ENCODE measurements at regions not wholly inside any gene's neighbourhood (a gene's known extent, or its start where the extent isn't known, plus 50 kb on each side); places are given as distances from the start of the nearest gene placed in this dataset.

DNA sequence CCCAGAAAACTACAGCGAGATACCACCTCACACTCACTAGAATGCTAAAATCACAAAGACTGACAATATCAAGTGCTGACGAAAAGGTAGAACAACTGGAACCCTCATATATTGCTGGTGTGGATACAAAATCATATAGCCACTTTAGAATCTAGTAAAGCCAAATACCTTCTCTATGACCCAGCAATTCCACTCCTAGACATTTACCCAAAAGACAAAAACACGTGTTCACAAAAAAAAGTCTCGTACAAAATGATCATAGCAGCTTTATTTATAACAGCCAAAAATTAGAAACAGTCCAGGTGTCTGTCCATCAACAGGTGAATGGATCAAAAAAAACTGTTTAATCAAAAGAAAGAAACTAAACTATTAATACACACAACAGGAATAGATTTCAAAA, 126.6 kb downstream of the ZFP36L2 start:
- Histone ChIP-seq H3K4me1 (ENCODE audit: control insufficient read depth, extremely low read depth, insufficient read depth, low read length) (peaks cover 18% of the 10 kb centered on the region), H3K79me2 (ENCODE audit: control insufficient read depth, insufficient read depth, low read length) (no peaks in the 10 kb centered on the region), H4K20me1 (ENCODE audit: control insufficient read depth, extremely low read depth, insufficient read depth, low read length) (no peaks in the 10 kb centered on the region), H3K4me3 (replicated peaks in 1 of 4; ENCODE audit: control extremely low read depth in 1 of 4, insufficient read depth in 1 of 4, low read depth in 3 of 4, low read length in 4 of 4) (no peak overlapping the region), H3K27me3 (ENCODE audit: control insufficient read depth, insufficient read depth, low read length) (no peaks in the 10 kb centered on the region), H3K27ac (ENCODE audit: insufficient read depth, low read length) (no peak overlapping the region), H3K9ac (ENCODE audit: insufficient read depth, low read length) (no peak overlapping the region), H3K9me3 (ENCODE audit: control insufficient read depth, insufficient read depth, low read depth, low read length) (no peaks in the 10 kb centered on the region), H3K4me2 (ENCODE audit: extremely low read depth, insufficient read depth, low read length) (no peak overlapping the region), H2AFZ (ENCODE audit: low read length) (no peak overlapping the region), H3K36me3 (ENCODE audit: control insufficient read depth, insufficient read depth, low read length) (no peaks in the 10 kb centered on the region)
- TF ChIP-seq, protein P1, sequence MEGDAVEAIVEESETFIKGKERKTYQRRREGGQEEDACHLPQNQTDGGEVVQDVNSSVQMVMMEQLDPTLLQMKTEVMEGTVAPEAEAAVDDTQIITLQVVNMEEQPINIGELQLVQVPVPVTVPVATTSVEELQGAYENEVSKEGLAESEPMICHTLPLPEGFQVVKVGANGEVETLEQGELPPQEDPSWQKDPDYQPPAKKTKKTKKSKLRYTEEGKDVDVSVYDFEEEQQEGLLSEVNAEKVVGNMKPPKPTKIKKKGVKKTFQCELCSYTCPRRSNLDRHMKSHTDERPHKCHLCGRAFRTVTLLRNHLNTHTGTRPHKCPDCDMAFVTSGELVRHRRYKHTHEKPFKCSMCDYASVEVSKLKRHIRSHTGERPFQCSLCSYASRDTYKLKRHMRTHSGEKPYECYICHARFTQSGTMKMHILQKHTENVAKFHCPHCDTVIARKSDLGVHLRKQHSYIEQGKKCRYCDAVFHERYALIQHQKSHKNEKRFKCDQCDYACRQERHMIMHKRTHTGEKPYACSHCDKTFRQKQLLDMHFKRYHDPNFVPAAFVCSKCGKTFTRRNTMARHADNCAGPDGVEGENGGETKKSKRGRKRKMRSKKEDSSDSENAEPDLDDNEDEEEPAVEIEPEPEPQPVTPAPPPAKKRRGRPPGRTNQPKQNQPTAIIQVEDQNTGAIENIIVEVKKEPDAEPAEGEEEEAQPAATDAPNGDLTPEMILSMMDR (conservative IDR thresholded peaks at IDR 0.05 in 1 of 2, IDR thresholded peaks at IDR 0.05 in 1 of 2; ENCODE audit: low read depth in 1 of 2, low read length in 2 of 2), result no peak
- TF ChIP-seq EZH2 (IDR thresholded peaks at IDR 0.05; ENCODE audit: low read length, missing control alignments), result no peak
- DNase-seq (ENCODE audit: low read depth in 2 of 2), result no peak

DNA sequence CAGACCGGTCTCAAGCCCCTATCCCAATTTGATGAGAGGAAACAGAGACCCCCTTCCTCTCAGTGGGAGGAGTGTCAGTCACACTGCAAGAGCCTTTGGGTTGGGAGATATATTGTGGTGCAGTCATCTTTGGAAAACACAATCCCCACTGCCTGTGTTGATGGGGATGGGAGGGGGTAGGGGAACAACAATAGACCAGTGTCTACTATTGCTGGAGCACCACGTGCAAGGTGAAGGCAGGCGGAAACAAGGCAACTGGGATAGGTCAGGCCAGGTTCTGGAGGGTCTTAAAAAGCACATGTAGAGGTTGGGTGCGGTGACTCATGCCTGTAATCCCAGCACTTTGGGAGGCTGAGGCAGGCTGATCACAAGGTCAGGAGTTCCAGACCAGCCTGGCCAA, 127.9 kb downstream of the ZFP36L2 start:
- no peak overlapping the region for H3K27ac ChIP-seq (ENCODE audit: insufficient read depth, low read length)
- H3K4me2 ChIP-seq (ENCODE audit: extremely low read depth, insufficient read depth, low read length), result no peak overlapping the region
- no peaks in the 10 kb centered on the region for H3K36me3 ChIP-seq (ENCODE audit: control insufficient read depth, insufficient read depth, low read length)
- no peaks in the 10 kb centered on the region for H4K20me1 ChIP-seq (ENCODE audit: control insufficient read depth, extremely low read depth, insufficient read depth, low read length)
- DNase-seq (ENCODE audit: low read depth in 2 of 2), result no peak
- H3K9me3 ChIP-seq (ENCODE audit: control insufficient read depth, insufficient read depth, low read depth, low read length), result no peaks in the 10 kb centered on the region
- peaks cover 18% of the 10 kb centered on the region for H3K4me1 ChIP-seq (ENCODE audit: control insufficient read depth, extremely low read depth, insufficient read depth, low read length)
- no peak overlapping the region for H3K9ac ChIP-seq (ENCODE audit: insufficient read depth, low read length)
- TF ChIP-seq, protein P1 (conservative IDR thresholded peaks at IDR 0.05 in 1 of 2, IDR thresholded peaks at IDR 0.05 in 1 of 2; ENCODE audit: low read depth in 1 of 2, low read length in 2 of 2), result no peak
- no peak for TF ChIP-seq EZH2 (IDR thresholded peaks at IDR 0.05; ENCODE audit: low read length, missing control alignments)
- H3K4me3 ChIP-seq (replicated peaks in 1 of 4; ENCODE audit: control extremely low read depth in 1 of 4, insufficient read depth in 1 of 4, low read depth in 3 of 4, low read length in 4 of 4), result no peak overlapping the region
- no peaks in the 10 kb centered on the region for H3K79me2 ChIP-seq (ENCODE audit: control insufficient read depth, insufficient read depth, low read length)
- H2AFZ ChIP-seq (ENCODE audit: low read length), result no peak overlapping the region
- H3K27me3 ChIP-seq (ENCODE audit: control insufficient read depth, insufficient read depth, low read length), result no peaks in the 10 kb centered on the region

DNA sequence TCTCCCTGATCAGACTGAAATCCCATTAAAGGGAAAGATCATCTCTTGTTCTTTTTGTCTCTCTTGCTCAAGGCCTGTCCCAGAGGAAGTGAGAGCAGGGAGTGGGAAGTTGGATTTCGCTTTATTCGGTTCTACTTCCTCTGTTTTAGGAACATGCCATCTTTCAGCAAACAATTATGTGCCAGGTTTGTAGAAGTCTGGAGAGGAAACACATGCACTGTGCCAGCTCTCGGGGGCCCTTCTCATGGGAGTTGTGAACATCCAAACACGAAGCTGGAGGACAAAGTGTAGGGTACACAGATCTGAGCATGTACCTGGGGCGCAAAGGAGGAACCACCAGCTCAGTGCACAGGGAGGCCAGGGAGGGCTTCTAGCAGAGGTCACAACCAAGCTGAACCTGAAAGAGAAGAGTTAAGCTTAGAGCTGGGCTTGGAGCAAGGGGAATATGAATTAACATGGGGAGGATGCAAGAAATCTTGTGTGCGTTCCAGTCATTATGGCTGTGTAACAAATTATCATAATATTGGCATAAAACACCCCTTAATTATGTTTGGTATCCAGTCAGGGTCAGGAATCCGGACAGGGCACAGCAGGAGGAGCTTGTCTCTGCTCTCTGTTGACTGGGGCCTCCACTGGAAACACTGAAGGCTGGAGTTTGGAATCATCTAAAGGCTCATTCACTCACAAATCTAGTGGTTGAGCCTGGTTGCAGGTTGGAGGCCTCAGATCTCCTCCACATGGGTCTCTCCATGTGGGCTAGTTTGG, 128.6 kb downstream of the ZFP36L2 start:
- H3K4me2 ChIP-seq (ENCODE audit: extremely low read depth, insufficient read depth, low read length), result no peak overlapping the region
- no peak overlapping the region for H3K9ac ChIP-seq (ENCODE audit: insufficient read depth, low read length)
- DNase-seq (ENCODE audit: low read depth in 2 of 2), result no peak
- H3K27me3 ChIP-seq (ENCODE audit: control insufficient read depth, insufficient read depth, low read length), result no peaks in the 10 kb centered on the region
- no peak overlapping the region for H3K27ac ChIP-seq (ENCODE audit: insufficient read depth, low read length)
- TF ChIP-seq EZH2 (IDR thresholded peaks at IDR 0.05; ENCODE audit: low read length, missing control alignments), result no peak
- TF ChIP-seq, protein P1 (conservative IDR thresholded peaks at IDR 0.05 in 1 of 2, IDR thresholded peaks at IDR 0.05 in 1 of 2; ENCODE audit: low read depth in 1 of 2, low read length in 2 of 2), result no peak
- H3K4me3 ChIP-seq (replicated peaks in 1 of 4; ENCODE audit: control extremely low read depth in 1 of 4, insufficient read depth in 1 of 4, low read depth in 3 of 4, low read length in 4 of 4), result no peak overlapping the region
- H4K20me1 ChIP-seq (ENCODE audit: control insufficient read depth, extremely low read depth, insufficient read depth, low read length), result no peaks in the 10 kb centered on the region
- H3K9me3 ChIP-seq (ENCODE audit: control insufficient read depth, insufficient read depth, low read depth, low read length), result no peaks in the 10 kb centered on the region
- no peaks in the 10 kb centered on the region for H3K79me2 ChIP-seq (ENCODE audit: control insufficient read depth, insufficient read depth, low read length)
- H3K36me3 ChIP-seq (ENCODE audit: control insufficient read depth, insufficient read depth, low read length), result no peaks in the 10 kb centered on the region
- peaks cover 18% of the 10 kb centered on the region for H3K4me1 ChIP-seq (ENCODE audit: control insufficient read depth, extremely low read depth, insufficient read depth, low read length)
- no peak overlapping the region for H2AFZ ChIP-seq (ENCODE audit: low read length)

Data from fibroblast of lung (primary cell).